Activated CD4-positive, alpha-beta T cell treated with anti-CD3 and anti-CD28 coated beads for 24 hours (primary cell): ENCODE measurements at regions not wholly inside any gene's neighbourhood (a gene's known extent, or its start where the extent isn't known, plus 50 kb on each side); places are given as distances from the start of the nearest gene placed in this dataset.
A peak's percentile ranks its signal among the peaks of the same experiment; 100 is the strongest.

Source experiments
- DNase-seq, 2 donors: peaks; one replicate each; pipeline ENCODE4 v3.0.0-alpha.2; 2020; ENCODE audit warnings: low read depth in 2 of 2

DNA sequence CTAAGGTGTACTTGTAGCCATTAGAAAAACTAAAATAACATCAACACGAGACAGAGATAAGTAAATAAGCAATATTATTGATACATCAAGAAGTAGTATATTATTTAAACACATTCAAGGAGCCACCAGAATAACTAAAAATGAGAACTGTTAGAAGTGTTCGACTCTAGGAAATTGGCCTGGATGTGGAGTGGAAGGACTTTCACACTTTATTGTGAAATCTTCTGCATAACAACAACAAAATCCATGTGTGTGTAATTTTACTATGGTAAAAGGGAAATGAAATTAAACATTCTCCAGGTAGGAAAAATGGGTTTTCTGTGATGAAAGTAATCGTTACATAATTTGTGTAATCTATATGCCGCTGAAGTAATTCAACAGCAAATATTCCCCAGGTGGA lies 96.3 kb upstream of the RNF152 start:
- no peak for DNase-seq

DNA sequence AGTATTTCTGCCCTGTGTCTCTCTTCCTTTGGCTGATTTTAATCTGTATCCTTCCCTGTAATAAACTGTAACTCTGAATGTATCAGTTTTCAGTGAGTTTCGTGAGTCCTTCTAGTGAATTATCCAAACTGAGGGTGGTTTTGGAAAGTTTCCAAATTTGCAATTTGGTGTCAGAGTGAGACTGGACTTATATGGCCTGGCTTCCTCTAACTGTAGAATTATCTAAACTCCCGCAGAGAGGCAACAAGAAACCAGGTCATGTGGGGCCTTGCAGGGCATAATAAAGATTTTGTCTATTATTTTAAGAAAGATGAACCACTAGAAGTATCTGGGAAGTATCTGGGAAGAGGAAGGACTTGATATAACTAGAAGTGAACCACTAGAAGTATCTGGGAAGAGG lies 95.3 kb upstream of the RNF152 start:
- DNase-seq: no peak

DNA sequence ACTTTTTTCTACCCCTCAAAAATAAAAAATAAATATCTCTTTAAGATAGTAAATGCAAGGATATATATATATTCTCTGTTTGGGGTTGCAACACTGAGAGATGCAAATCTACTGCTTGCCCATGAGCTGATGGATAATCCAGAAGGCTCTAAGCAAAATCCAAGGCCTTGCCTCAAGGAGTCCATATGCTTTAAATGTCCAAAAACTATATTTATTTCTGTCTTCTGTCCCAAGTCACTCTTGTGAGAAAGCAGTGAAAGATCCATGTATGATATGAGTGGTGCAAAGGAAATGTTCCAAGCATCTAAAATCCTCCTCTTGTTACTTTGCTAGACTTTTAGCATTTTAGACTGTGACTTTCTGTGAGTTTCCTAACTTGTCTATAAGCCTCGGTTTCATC lies 92.9 kb upstream of the RNF152 start:
- no peak for DNase-seq

DNA sequence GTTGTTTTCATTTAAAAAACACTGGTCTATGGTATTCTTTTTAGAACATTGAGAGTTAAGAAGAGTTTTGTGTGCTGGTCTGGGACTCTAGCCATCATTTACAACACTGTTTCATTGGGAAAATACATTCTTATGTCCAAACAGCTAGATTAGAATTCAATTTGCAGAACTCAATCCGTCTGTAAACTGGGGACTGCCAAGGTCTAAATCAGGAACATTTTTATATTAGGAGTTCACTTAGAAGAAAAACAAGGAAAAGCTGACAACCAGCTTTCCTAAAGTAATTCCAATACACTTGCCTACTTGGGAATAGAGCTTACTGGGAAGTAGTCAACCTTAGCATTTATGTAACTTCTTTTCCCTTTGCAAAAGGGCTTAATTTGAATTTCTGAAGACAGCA lies 91.5 kb upstream of the RNF152 start:
- no peak for DNase-seq

DNA sequence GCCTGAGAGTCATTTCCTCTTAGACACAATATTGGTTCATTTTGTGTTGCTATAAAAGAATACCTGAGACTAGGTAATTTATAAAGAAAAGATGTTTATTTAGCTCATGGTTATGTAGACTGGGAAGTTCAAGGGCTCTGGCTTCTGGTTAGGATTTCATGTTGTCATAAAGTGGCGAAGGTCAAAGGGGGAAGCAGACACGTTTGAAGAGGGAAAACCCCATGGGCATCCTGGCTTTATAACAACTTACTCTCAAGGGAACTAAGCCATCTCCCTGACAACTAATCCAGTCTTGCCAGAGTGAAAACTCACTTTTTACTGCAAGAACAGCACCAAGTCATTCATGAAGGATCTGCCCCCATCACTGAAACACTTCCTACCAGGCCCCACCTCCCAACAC lies 89.7 kb upstream of the RNF152 start:
- no peak for DNase-seq

DNA sequence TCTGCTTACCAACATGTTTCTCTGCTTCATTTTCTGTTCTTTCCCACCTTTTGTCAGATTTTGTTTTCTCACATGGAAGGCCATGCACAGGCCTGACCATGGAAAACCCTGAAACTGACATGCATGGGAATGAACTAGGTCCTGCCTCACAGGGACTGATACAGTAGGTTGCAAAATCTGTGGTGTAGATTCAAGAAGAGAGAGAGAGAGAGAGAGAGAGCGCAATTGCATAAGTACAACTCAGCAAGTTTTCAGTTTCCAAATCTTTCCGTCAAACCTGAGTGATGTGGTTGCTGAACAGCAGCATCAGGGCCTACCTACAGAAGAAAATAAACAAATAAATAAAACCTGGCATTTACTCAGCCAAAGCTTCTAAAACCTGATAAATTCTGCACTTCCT lies 87.5 kb upstream of the RNF152 start:
- DNase-seq: no peak

DNA sequence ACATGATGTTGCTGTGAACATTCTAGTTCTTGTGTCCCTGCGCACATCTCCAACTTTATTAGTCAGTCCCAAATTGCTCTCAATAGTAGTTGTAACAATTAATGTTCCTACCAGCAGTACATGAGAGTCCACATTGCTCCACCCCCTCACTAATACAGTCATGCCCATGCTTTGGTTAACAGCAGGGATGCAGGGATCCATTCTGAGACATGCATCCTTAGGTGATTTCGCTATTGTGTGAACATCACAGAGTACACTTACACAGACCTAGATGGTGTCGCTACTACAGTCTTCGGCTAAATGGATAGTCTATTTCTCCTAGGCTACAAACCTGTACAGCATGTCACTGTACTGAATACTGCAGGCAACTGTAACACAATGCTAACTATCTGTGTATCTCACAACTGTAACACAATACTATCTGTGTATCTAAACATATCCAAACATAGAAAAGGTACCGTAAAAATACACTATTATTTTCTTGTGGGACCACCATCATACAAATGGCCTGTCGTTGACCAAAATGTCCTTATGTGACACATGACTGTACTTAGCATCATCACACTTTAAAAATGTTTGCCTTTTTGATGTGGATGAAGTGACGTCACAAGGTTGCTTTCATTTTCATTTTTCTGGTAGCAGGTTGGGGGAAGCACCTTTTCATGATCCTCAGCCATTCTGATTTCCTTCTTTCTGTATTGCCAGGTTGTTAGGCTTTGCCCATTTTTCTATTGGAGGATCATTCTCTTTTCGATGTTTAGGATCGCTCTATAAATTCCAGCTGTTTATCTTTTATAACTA lies 82.9 kb upstream of the RNF152 start:
- DNase-seq: peak in 1 of 2 donors; percentile 3

DNA sequence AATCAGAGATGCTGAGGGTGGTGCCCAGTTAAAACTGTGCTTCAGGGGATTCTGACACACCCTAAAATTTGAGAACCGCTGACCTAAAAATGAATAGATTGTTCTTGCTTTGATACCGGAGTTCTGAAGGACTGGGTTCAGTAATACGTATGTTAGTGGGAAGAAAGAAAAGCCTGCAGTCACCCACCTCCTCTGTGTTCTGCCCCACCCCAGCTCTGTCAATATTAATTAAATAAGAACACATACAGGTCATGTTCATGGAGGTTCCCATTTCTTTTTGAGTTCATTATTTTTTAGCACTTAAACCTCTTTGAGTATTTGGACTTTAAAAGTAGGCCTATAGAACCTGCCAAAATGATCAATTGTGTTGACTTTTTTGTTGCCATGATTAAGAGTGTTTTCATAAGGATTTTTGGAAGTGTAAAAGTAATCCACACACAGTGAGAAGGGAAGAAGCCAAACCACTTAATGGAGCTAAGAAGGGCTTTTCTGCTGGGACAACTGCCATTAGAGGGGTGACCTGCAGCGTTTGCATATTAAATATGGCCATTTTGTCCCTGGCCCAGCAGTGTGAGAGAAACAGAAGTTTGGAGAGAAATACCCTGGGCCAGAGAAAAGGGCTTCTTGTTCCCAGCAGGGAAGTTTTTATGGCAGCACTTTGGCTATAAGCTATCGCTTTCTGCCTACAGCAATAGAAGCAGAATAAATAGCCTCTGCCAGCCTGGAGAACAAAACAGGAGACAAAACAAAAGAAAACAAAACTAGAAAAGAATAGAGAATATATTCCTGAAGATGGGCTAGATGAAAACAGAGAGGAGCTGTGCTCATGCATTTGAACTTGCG lies 80.7 kb upstream of the RNF152 start:
- no peak for DNase-seq

DNA sequence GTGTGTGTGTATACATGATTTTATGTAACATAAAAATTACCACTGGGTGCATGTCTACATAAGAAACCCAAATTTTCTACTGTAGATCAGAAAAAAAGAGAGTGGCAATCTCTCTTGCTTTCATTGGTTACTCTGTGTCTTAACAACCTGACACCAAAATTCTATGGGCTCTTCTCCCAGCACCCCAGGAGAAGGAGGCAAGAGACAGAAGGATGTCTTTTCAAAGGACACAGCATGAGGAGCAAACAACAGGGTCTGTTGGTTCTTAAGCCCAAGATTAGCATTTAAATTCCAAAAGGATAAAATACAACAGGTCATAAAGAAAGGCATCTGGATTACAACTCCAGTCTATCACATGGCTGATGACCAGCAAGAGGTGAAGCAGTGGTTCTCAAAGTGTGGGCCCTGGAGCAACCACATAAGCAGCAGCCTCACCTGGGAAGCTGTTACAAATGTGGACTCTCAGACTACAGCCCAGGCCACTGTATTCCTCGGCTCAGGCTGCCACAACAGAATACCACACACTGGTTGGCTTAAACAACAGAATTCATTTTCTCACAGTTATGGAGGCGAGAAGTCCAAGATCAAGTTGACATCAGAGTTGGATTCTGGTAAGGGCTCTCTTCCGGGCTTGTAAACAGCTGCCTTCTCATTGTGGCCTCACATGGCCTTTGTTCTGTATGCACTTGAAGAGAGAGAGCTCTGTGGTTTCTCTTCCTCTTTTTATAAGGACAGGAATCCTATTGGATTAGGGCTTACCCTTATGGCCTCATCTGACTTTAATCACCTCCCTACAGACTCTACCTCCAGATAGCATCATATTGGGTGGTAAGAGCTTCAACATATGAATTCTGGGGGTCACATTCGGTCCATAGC lies 79.8 kb upstream of the RNF152 start:
- DNase-seq: no peak

DNA sequence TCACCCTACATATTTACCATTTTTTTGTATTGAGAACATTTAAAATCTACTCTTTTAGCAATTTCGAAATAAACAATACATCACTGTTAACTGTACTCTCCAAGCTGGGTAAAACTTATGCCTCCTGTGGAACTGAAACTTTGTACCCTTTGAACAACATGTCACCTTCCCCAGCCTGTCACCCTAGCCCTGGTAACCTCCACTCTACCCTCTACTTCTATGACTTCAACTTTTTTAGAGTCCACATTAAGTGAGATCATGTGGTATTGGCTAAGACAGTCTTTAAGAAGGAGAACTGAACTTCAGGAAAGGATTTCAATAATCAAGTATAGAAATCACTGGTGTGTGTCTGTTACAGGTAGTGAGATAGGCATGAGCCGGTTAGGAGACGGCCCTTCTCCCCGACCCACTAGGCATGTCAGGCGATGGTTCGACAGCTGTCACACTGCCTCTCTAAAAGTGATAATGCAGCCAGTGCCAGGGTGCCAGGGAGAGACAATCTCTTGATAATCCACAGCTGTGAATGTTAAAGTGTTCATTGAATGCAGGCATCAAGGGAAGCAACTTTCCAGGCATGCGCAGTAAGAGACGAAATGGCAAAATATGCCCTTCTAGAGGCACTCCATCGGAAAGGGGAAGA lies 74.6 kb upstream of the RNF152 start:
- no peak for DNase-seq

DNA sequence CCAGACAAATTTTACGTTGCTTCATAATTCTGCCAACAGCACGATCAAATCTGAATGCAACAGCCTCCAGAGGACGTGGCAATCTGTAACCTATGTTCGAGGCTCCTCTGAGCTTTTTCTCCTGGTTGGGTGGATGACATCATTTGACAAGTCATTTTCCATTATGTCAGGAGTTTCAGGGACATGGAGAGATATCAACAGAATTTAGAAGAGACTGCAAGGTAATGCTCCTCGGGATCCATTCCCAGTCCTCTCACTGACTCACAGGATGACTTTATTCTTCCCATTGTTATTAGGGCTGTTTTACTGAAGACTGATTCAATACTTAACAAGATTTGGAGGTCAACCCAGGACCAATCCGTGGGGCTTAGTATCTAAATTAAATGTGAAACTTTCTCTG lies 72.5 kb upstream of the RNF152 start:
- DNase-seq: no peak

DNA sequence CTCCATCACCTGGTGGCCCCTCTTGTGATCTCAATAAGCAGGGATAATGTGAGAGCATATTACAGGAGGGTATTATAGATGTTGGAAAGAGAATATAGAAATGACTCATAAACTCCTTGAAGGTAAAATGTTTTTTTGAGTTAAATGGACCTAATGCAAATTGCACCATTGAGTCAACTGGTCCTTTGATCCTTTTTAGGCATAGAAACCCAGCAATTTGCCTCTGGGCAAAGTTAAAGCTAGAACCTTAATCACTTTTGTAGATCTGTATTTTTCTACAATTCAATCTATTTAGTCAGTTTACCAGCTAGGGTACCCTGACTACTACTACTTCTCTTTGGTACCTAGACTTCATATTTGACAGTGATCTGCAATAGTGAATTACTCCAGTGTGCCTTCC lies 71.8 kb upstream of the RNF152 start:
- no peak for DNase-seq

DNA sequence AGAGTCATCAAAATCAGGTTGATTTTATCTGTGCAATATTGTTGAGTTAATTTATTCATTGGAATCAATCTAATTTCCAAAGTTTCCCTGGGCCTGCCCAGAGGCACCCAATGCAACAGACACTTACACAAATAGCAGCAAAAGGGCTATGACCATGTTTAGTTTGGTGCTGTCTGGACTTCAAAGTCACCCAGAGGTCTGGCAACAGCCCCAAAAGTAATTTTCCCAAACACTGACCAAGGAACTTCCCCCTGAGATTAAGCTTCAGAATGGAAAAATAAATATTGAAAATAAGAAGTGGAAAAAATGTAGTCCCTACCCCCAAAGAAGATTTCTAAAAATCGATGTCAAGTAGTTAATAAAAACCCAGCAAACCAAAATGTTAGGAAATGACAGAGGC lies 70.9 kb upstream of the RNF152 start:
- no peak for DNase-seq

DNA sequence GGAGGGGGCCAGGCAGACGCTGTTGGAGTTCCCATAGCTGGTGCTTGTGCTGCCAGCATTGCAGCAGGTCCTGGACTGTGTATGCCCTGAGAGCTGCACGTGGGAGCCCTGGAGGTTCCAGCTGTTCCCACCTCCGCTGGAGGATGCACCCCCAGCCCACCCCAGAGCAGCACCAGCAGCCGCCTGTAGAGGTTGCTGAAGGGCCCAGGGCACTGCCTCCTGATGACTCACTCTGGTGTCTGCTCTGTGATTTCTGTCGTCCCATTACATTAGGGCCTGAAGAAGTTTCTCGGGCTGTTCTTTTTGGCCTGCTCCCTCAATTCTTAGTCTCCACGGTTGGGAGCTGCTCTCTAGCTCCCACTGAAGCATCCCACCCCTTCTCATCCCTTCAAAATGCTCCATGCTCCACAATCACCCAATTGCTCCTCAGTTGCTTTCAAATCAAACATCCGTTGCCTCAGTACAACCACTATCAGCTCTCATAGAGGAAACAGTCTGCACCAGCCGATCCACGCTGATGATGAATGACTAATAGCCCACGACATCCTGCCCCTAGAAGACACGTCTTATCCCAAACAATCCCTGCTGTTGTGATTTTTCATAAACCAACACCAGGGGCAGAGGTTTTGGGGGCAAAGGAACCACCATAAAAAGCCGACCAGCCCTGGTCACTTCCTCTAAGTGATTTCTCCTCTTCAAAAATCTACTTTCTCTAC lies 65.2 kb upstream of the RNF152 start:
- no peak for DNase-seq

DNA sequence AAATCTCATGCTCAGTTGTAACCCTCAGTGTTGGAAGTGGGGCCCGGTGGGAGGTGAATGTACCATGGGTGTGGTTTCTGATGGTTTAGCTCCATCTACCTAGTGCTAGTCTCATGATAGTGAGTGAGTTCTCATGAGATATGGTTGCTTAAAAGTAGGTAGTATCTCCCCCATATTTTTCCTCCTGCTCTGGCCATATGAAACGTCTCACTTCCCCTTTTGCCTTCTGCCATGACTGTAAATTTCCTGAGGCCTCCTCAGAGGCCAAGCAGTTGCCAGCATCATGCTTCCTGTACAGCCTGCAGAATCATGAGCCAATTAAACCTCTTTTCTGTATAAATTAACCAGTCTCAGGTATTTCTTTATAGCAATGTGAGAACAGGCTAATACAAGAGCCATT lies 62.8 kb upstream of the RNF152 start:
- DNase-seq: no peak

DNA sequence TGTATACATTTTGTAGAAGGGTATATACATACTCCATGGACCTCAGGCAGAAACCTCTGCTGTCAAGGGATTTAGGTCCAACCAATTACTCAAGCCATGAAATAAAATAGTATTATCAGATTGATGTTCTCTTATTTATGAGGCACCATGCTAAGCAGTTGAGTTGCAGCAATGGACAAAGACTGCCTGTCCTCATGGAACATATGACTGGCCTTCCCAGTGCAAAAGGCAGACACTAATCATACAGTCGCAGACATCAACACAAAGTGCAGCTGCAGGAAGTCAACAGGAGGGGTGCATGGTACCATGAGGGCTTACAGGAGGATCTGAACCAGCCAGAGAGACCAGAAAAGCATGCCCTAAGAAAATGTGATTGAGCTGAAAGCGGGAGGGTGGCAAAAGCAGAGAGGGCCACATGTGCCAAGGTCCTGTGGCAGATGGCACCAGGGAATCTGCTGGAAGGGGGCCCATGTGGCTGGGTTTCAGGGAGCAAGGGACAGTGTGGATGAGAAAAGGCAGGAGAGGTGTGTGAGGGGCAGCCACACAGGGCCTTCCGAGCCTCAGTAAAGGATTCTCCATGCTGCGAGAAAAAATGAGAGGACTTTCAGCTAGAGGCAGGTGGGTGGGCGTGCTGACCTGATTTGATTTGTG lies 61.4 kb upstream of the RNF152 start:
- no peak for DNase-seq

DNA sequence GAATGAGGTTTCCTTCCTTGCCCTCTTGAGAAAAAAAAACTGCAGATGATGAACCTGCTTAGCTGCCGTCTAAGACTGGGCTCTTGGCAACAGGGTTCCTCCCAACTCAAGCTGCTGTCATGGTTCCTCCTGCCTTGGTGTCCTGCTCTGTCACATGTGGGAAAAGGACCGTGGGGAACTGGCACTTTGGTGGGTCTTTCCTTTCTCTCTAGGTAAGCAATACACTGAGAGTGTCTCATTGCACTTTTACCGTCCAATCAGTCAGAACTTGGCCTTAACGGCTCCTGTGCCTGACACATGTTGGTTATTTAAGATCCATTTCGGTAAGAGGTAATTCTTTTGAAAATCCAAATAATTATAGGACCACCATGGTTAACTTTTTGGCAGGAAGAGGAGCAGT lies 60.8 kb upstream of the RNF152 start:
- DNase-seq: no peak

DNA sequence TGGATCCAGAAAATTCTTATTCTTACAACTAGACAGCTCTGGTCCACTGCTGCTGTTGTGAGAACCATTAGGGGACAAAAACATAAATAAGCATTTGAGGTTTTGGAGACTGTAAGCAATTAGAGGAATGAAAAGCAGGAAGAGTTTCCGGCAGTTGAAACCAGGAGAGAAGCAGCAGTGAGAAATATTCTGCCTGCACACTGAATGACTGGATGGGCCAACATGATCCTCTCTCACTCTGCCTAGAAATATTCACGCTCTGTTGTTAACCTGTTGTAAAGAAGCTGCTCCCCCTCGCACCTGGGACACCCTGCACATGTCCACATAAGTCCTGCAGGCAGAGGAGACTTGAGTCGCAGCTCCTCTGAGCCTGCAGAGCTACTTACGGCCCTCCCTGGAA lies 60.4 kb upstream of the RNF152 start:
- no peak for DNase-seq

DNA sequence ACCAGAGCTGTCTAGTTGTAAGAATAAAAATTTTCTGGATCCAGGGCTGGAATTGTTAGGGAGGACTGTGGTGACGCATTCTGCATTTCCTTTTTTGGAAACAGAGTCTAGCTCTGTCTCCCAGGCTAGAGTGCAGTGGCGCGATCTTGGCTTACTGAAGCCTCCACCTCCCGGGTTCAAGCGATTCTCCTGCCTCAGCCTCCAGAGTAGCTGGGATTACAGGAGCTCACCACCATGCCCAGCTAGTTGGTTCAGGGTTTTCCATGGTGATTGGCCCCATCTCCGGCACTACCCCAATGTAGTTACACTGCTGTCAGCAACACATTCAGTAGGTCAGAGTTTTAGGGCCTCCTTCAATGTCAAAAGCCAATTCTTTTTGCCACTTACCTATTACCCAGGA lies 58.6 kb upstream of the RNF152 start:
- no peak for DNase-seq

DNA sequence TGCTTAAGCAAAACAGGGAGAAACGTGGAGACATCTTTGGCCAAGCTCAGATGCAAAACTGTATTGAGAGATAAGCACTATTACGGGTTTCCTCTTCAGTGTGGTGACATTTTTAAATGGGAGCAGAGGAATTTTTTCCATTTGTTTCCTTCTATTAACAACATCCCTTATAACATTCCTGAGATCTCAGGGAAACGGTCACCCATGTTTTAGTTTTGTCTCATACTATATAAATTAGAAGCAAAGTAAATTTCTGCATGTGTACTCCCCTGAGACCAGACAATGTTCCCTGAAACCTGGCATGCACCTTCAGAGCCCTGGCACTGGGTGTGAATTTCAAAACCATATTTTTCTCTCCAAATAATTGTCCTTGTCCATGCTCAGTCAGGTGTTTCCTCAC lies 57.6 kb upstream of the RNF152 start:
- DNase-seq: no peak

DNA sequence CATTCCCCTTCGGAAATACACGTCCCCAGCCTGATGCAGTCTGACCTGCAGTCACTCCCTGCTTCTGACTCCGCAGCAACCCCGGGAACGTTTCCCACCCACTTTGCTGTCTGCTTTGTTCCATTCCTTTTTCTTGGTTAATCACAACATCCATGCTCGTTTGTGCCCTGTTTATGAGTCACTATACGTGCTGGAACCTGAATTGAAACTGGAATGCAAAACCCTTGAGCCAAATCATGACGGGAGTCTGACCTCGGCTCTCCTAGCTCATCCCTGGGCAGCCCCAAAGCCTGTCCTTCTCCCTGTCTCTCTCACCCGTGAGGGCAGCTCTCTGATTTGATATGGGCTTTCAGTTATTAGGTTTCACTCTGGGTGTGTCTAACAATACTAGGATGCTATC lies 57.1 kb upstream of the RNF152 start:
- no peak for DNase-seq
